Trophoblast cell (in vitro differentiated cells and primary cell): ENCODE measurements at regions not wholly inside any gene's neighbourhood (a gene's known extent, or its start where the extent isn't known, plus 50 kb on each side); places are given as distances from the start of the nearest gene placed in this dataset.

Experiments
- DNase-seq, 2 donors: peaks; one replicate each; pipeline ENCODE4 v3.0.0-alpha.2; 2016
- H2AFZ ChIP-seq: 2 replicates; pipeline ENCODE4 v1.6.1; 2013; ENCODE audit warnings: low read length, moderate library complexity, mild to moderate bottlenecking; ENCODE audit not compliant: insufficient read depth, poor library complexity
- H2AK5ac ChIP-seq: 2 replicates; pipeline ENCODE4 v1.6.1; 2013; ENCODE audit warnings: mild to moderate bottlenecking, low read length
- H2BK120ac ChIP-seq: 2 replicates; pipeline ENCODE4 v1.6.1; 2013; ENCODE audit warnings: low read length, mild to moderate bottlenecking, moderate library complexity; ENCODE audit not compliant: insufficient read depth, poor library complexity
- H2BK12ac ChIP-seq: 2 replicates; pipeline ENCODE4 v1.6.1; 2013; ENCODE audit warnings: mild to moderate bottlenecking, low read length, moderate library complexity
- H2BK5ac ChIP-seq: 2 replicates; pipeline ENCODE4 v1.6.1; 2013; ENCODE audit warnings: low read length, low read depth, moderate library complexity, mild to moderate bottlenecking; ENCODE audit not compliant: poor library complexity
- H3K14ac ChIP-seq: 2 replicates; pipeline ENCODE4 v1.6.1; 2013; ENCODE audit warnings: mild to moderate bottlenecking, low read length
- H3K18ac ChIP-seq: 2 replicates; pipeline ENCODE4 v1.6.1; 2013; ENCODE audit warnings: mild to moderate bottlenecking, low read length
- H3K23ac ChIP-seq: 2 replicates; pipeline ENCODE4 v1.6.1; 2013; ENCODE audit warnings: low read length
- H3K27ac ChIP-seq: 2 replicates; pipeline ENCODE4 v1.5.1; 2013; ENCODE audit warnings: low read depth, mild to moderate bottlenecking, inconsistent platforms, low read length, moderate library complexity
- H3K27me3 ChIP-seq: 2 replicates; pipeline ENCODE4 v1.6.1; 2013; ENCODE audit warnings: inconsistent platforms, mild to moderate bottlenecking, low read length, moderate library complexity; ENCODE audit not compliant: insufficient read depth
- H3K36me3 ChIP-seq, 2 experiments: 1 replicate in 1 of 2; 2 replicates in 1 of 2; pipeline ENCODE4 v1.6.1; 2013; ENCODE audit warnings: low read length in 2 of 2, mild to moderate bottlenecking in 2 of 2, moderate library complexity in 1 of 2; ENCODE audit not compliant: insufficient read depth in 2 of 2, control insufficient read depth in 1 of 2
- H3K4ac ChIP-seq: 2 replicates; pipeline ENCODE4 v1.6.1; 2013; ENCODE audit warnings: low read depth, mild to moderate bottlenecking, low read length, moderate library complexity
- H3K4me1 ChIP-seq, 2 experiments: 1 replicate in 1 of 2; 2 replicates in 1 of 2; pipeline ENCODE4 v1.6.1; 2013; ENCODE audit warnings: low read length in 2 of 2, mild to moderate bottlenecking in 2 of 2, moderate library complexity in 1 of 2; ENCODE audit not compliant: insufficient read depth in 2 of 2, control insufficient read depth in 1 of 2
- H3K4me2 ChIP-seq: 2 replicates; pipeline ENCODE4 v1.6.1; 2013; ENCODE audit warnings: inconsistent platforms, mild to moderate bottlenecking, low read length, moderate library complexity
- H3K4me3 ChIP-seq: 2 replicates; pipeline ENCODE4 v1.5.1; 2013; ENCODE audit warnings: mild to moderate bottlenecking, low read depth, low read length, inconsistent platforms
- H3K79me1 ChIP-seq: one replicate; pipeline ENCODE4 v1.6.1; 2013; ENCODE audit warnings: low read length
- H3K79me2 ChIP-seq: 2 replicates; pipeline ENCODE4 v1.6.1; 2013; ENCODE audit warnings: low read length, mild to moderate bottlenecking; ENCODE audit not compliant: control insufficient read depth, insufficient read depth, poor library complexity
- H3K9ac ChIP-seq: 2 replicates; pipeline ENCODE4 v1.6.1; 2013; ENCODE audit warnings: mild to moderate bottlenecking, low read length
- H3K9me3 ChIP-seq: 2 replicates; pipeline ENCODE4 v1.6.1; 2013; ENCODE audit warnings: low read depth, mild to moderate bottlenecking, control low read depth, inconsistent platforms, low read length; ENCODE audit not compliant: insufficient read depth
- H4K12ac ChIP-seq: 2 replicates; pipeline ENCODE4 v1.6.1; 2013; ENCODE audit warnings: low read depth, mild to moderate bottlenecking, low read length, moderate library complexity
- H4K8ac ChIP-seq: 2 replicates; pipeline ENCODE4 v1.6.1; 2013; ENCODE audit warnings: low read depth, mild to moderate bottlenecking, low read length, moderate library complexity
- H4K91ac ChIP-seq: one replicate; pipeline ENCODE4 v1.6.1; 2013; ENCODE audit warnings: low read depth, mild to moderate bottlenecking, low read length, moderate library complexity
- WGBS: extraction: QIAGEN DNeasy Blood & Tissue Kit; methylation state at CpG from one replicate; pipeline ENCODE4 v1.1.7; 2013; ENCODE audit warnings: missing lambda C conversion rate; ENCODE audit not compliant: insufficient read length, insufficient coverage; ENCODE audit errors: extremely low coverage; 5-methylcytosine and 5-hydroxymethylcytosine counted together

DNA sequence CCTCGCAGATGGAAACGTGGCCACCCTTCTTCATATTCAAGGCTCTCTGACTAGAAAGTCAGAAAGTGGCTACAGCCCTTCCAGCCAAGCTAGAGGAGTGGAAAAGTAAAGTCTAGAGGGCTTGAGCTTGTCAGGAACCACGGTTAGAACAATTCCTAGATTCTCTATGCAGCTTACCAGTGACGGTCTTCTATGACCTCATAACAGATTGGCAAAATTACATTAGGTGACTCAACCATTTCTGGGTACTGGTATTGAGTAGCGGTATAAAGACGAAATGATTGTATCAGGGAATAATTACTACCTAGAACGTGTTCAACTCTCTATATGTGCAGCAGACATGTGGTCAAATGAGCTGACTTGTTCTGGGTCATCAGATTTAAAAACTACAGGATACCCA is 155.0 kb upstream of the RUNX1 start:
- H3K36me3 ChIP-seq, result no peaks in the 10 kb centered on the region
- no peaks in the 10 kb centered on the region for H3K9me3 ChIP-seq
- H3K14ac ChIP-seq, result no peak overlapping the region
- WGBS, result no CpG with 5 or more reads among the region's 7 CpGs
- H4K12ac ChIP-seq, result no peak overlapping the region
- no peak for DNase-seq
- no peak overlapping the region for H2BK5ac ChIP-seq
- peaks cover 3 to 5% of the 10 kb centered on the region in 2 experiments for H3K4me1 ChIP-seq
- H3K27me3 ChIP-seq, result no peaks in the 10 kb centered on the region
- no peak overlapping the region for H4K91ac ChIP-seq
- H3K79me1 ChIP-seq, result peaks cover 13% of the 10 kb centered on the region
- H2BK12ac ChIP-seq, result no peak overlapping the region
- H3K4me3 ChIP-seq, result no peak overlapping the region
- no peak overlapping the region for H4K8ac ChIP-seq
- no peak overlapping the region for H2AFZ ChIP-seq
- H2AK5ac ChIP-seq, result no peak overlapping the region
- H3K4me2 ChIP-seq, result no peak overlapping the region
- no peak overlapping the region for H3K27ac ChIP-seq
- H3K4ac ChIP-seq, result no peak overlapping the region
- H3K18ac ChIP-seq, result no peak overlapping the region
- no peak overlapping the region for H2BK120ac ChIP-seq
- H3K23ac ChIP-seq, result no peak overlapping the region
- H3K9ac ChIP-seq, result no peak overlapping the region
- no peaks in the 10 kb centered on the region for H3K79me2 ChIP-seq

DNA sequence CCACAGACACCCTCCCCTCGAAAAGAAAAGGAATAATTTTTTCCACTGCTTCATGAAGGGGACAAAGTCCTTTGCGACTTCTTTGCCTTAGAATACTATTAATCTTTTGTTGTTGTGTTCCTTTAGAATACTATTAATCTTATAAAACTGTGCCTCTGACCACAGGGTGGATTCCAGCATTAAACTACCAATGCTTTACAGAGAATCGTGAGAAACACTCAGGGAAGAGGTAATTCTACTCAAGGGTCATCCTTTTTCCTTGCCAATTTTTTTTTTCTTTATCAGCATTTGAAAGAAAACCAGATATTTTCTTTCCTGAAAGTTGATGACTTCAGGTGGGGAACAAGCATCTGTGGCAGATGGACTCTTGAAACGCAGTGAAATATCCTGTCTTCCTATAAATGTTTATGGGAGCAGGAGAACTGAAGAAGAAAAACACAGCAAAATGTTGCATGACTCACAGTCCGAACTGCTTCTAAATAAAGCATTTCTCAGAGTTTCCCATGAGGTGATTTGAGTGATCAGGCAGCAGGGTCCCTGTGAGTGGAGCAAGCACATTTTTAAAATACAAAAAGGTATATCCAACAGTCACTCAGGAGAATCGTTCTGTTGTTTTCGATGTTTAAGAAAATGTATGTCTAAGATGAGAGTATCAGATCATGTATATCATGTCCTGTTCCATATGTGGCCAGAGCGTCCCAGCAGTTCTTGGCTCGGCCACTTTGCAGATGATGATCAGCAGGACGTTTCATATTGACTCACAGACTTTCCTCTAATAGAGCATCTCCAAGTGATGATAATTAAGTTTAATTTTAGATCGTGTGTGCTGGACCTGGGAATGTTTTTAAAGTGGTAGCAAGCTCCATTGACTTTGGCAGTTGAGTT is 154.2 kb upstream of the RUNX1 start:
- Histone ChIP-seq H3K23ac (no peak overlapping the region), H2BK12ac (no peak overlapping the region), H2AK5ac (no peak overlapping the region), H4K12ac (no peak overlapping the region), H2AFZ (no peak overlapping the region), H3K4ac (no peak overlapping the region), H3K18ac (no peak overlapping the region), H3K14ac (no peak overlapping the region), H3K79me2 (no peaks in the 10 kb centered on the region), H3K4me3 (no peak overlapping the region), H4K91ac (no peak overlapping the region), H3K9ac (no peak overlapping the region), H4K8ac (no peak overlapping the region), H3K4me1 (peaks cover 3 to 4% of the 10 kb centered on the region in 2 experiments), H3K36me3 (no peaks in the 10 kb centered on the region), H3K27me3 (no peaks in the 10 kb centered on the region), H3K4me2 (no peak overlapping the region), H3K9me3 (no peaks in the 10 kb centered on the region), H2BK5ac (no peak overlapping the region), H2BK120ac (no peak overlapping the region), H3K27ac (no peak overlapping the region), H3K79me1 (peaks cover 13% of the 10 kb centered on the region)
- WGBS, result no CpG with 5 or more reads among the region's 11 CpGs
- DNase-seq, result no peak

GRCh38 chr21:35202431-35202830 is 153.3 kb upstream of the RUNX1 start:
- Histone ChIP-seq H3K23ac (no peak overlapping the region), H3K4me1 (peaks cover 3 to 6% of the 10 kb centered on the region in 2 experiments), H3K9me3 (no peaks in the 10 kb centered on the region), H3K14ac (no peak overlapping the region), H3K4me3 (no peak overlapping the region), H2BK120ac (no peak overlapping the region), H3K9ac (no peak overlapping the region), H3K27me3 (no peaks in the 10 kb centered on the region), H4K12ac (no peak overlapping the region), H3K27ac (no peak overlapping the region), H3K18ac (no peak overlapping the region), H2BK12ac (no peak overlapping the region), H3K4me2 (no peak overlapping the region), H3K4ac (no peak overlapping the region), H3K79me1 (peaks cover 12% of the 10 kb centered on the region), H3K79me2 (no peaks in the 10 kb centered on the region), H2AK5ac (no peak overlapping the region), H4K91ac (no peak overlapping the region), H3K36me3 (no peaks in the 10 kb centered on the region), H4K8ac (no peak overlapping the region), H2BK5ac (no peak overlapping the region), H2AFZ (no peak overlapping the region)
- DNase-seq, result no peak

DNA sequence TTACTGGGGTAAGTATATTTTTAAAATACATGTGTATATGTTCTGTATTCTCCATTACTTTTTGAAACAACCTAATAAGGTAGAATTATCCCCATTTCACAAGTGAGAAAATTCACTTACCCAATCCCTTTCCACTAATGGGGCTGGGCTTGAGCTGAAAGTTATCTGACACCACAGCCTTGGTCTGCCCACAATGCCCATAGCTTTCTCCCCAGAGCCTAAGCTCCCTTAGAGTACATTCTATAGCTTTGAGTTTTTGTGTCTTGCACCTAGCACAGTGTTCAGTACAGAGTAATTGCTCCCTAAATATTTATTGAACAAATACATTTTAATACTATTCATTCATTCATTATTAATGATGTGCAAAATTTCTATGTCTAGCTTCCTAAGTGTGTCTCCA is 152.7 kb upstream of the RUNX1 start:
- Histone ChIP-seq H2BK5ac (no peak overlapping the region), H4K91ac (no peak overlapping the region), H2BK12ac (no peak overlapping the region), H2AK5ac (no peak overlapping the region), H4K12ac (no peak overlapping the region), H3K9ac (no peak overlapping the region), H2BK120ac (no peak overlapping the region), H3K79me1 (peaks cover 8% of the 10 kb centered on the region), H3K4ac (no peak overlapping the region), H3K4me3 (no peak overlapping the region), H3K18ac (no peak overlapping the region), H3K36me3 (no peaks in the 10 kb centered on the region), H3K79me2 (no peaks in the 10 kb centered on the region), H3K4me1 (peaks cover 0 to 6% of the 10 kb centered on the region in 2 experiments), H3K27me3 (no peaks in the 10 kb centered on the region), H3K14ac (no peak overlapping the region), H2AFZ (no peak overlapping the region), H3K23ac (no peak overlapping the region), H3K4me2 (no peak overlapping the region), H3K27ac (no peak overlapping the region), H4K8ac (no peak overlapping the region), H3K9me3 (no peaks in the 10 kb centered on the region)
- DNase-seq, result no peak
